ENCODE measurements at regions not wholly inside any gene's neighbourhood (a gene's known extent, or its start where the extent isn't known, plus 50 kb on each side); places are given as distances from the start of the nearest gene placed in this dataset.
"Not testable (repeated sequence)": the region's sequence is repeated elsewhere in the genome, so short reads cannot be mapped to it uniquely, and the experiment has no call there.

DNA sequence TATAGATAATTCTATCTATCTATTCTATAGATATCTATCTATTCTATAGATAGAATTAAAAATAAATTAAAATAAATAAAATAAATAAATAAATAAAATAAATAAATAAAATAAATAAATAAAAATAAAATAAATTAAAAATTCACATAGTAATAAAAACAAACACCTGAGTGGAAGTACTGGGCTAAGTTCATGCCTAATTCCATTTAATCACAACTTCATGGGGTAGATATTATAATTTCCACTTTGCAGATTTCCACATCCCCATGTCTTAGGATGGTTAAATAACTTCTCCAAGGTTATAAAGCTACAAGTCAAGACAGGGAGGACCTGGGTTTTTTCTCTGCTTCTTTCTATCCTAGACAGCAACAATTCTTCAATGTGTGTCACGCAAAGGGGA lies 261.4 kb upstream of the MEX3C start:
- DNase-seq (ENCODE audit: low spot score): no peak

DNA sequence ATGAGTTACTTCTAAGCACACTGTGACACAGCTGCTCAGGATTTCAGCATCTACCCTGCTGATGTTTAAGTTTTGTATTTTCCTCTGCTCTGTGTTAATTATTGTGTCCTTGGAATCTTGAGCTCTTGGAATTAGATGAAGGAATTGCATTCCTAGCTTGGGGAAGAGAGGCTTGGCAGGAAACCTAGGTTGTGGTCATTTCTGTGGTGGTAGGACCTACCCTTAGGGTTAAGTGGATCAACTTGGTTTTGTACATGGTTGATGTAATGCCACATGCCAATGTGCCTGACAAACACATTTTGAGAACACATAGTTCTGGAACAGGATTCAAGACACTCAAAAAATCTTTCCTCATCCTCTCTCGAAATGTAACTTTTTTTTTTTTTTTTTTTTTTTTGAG lies 264.5 kb upstream of the MEX3C start:
- no peak for DNase-seq (ENCODE audit: low spot score)

DNA sequence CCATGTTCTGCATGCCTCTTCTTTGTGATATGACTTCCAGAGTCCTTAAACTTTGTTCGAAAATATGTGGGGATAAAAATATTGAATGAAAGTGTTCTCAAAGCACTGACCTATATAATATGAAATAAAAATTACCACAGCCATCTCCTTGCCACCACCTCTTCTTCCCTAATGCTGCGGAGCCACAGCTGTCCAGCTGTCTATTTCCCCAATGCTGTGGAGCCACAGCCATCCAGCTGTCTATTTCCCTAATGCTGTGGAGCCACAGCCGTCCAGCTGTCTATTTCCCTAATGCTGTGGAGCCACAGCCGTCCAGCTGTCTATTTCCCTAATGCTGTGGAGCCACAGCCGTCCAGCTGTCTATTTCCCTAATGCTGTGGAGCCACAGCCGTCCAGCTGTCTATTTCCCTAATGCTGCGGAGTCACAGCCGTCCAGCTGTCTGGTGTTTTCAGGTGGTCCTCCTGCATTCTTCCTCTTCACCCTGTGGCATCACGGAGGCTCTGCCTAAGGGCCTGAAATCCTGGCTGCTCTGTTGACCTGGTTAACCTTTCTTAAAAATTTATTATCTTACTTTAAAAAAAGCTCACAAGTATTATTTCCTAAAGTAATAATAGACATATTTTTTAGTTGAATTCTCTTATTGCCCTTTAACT lies 266.1 kb upstream of the MEX3C start:
- no peak for DNase-seq (ENCODE audit: low spot score)

DNA sequence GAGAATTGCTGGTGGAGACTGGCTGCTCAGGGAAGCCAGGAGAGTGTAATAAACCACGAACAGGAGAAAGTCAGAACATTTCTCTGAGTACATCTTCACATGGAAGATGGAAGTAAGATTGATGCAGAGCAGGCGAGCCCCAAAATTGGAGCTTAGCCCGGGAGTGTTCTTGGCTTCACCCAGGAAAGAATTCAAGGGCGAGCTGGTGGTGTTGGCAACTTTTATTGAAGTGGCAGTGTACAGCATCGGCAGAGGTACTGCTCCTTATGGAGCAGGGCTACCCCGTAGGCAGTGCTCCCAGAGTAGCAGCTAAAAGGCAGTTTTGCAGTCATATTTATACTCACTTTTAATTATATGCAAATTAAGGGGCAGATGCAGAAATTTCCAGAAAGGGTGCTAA lies 281.4 kb upstream of the MEX3C start:
- DNase-seq (ENCODE audit: low spot score): no peak

DNA sequence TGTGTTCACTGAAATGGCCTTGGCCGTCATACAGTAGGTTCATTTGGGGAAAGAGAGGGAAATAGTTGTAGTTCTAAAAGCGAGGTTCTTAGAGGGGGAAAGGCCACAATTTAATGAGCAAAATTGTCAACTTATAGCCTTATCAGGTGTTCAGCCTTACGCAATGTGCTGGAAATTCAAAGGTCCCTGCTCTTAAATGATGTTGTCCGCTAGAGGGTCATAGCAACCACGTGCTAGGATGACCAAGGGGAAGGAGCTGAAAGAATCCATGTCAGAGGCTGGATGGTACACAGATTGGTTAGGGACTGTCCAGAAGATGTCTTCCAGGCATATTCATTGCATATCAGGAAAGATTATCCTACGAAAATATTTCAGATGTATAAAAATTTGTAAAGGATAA lies 282.3 kb upstream of the MEX3C start:
- no peak for DNase-seq (ENCODE audit: low spot score)

DNA sequence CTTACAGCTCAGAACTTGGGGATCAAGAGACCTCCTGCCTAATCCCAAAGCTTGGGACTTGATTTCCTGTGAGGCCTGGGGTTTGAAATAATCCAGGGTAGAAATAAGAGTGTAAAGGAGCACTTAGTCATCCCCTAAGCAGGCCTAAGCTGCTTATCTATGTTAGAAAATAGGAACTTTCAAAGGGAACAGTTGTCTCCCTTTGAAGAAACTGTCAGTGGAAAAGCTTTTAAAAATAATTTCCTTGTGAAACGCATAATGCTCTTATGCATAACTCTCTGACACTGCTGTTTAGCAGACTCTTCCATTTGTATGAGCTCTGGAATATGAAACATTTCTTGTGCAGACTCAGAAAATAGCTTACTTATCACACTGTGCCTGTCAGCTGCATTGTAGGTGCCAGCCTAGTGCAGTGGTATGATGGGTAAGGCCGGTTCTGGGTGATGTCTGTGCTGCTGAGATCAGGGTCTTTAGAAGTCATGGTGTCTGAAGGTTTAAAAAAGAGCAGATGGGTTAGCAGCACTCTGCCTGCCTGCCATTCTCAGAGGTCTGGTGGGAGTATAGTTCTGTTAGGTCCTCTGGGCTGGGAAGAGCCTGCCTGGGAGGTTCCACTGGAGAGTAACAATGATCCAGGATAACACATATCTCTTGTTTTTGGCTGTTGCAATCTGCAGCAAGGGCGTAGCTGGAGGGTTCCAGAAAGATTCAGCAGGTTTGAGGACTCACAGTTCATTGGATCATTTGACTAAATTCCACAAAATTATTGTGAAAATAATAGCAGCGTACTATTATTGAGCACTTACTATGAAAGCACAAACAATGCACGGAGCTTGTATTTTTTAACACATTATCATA lies 283.2 kb upstream of the MEX3C start:
- no peak for DNase-seq (ENCODE audit: low spot score)

DNA sequence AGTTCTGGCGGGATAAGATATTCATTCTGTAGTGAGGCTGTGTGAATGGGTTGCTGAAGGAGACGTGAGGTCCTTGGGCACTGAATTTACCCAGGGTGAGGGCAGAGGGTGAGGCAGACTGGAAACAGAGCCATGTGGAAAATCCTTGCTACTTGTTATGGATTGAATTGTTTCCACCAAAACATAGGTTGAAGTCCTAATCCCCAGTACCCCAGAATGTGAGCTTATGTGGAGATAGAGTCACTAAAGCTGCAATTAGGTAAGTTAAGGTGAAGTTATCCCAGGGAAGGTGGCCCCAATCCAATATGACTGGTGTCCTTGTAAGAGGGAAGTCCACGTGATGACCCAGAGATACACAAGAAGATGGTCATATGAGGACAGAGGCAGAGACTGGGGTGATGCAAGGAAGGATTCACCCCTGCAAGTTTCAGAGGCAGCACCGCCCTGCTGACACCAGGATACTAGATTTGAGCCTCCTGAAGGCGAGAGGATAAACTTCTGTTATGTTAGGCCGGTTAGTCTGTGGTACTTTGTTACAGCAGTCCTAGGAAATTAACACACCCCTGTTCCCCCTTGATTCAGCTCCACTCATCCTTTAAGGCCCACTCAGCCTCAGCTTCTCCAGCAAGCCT lies 289.4 kb upstream of the MEX3C start:
- no peak for DNase-seq (ENCODE audit: low spot score)

DNA sequence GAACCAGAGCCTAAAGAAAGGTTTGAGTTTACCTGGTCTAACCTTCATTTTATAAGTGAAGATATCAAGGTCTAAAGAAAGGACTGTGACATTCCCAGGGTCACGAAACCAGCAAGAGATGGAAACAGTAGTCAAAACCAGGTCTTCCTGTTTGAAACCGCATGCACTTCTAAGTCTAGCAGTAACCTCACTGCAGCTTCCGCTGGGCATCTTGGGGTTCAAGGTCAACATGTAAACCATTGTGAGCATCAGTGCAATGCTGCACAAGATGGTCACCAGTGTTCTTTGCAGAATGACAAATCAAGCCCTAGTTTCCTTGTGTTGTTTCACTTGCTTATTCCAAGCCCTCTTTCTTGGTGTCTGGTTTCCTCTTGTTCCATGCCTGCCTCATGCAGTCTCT lies 292.9 kb upstream of the MEX3C start:
- DNase-seq (ENCODE audit: low spot score): no peak

DNA sequence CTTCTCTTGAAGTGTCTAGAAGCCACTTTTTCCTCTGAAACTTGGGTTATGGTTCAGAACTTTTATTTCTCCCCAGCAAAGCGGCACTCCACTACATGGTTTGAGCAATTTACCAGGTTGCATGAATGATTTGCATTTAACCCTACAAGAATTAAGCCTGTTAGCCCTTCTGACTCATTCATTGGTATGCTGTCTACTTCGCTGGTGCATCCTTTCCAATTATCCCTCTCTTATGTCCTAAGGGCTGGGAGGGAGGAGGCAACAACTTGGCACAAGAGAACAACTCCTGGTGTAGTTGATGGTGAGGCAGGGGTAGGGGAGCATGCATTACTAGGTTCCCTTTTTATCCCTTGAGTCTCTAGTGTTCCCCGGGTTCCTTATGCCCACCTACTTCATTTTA lies 293.4 kb upstream of the MEX3C start:
- DNase-seq (ENCODE audit: low spot score): no peak

DNA sequence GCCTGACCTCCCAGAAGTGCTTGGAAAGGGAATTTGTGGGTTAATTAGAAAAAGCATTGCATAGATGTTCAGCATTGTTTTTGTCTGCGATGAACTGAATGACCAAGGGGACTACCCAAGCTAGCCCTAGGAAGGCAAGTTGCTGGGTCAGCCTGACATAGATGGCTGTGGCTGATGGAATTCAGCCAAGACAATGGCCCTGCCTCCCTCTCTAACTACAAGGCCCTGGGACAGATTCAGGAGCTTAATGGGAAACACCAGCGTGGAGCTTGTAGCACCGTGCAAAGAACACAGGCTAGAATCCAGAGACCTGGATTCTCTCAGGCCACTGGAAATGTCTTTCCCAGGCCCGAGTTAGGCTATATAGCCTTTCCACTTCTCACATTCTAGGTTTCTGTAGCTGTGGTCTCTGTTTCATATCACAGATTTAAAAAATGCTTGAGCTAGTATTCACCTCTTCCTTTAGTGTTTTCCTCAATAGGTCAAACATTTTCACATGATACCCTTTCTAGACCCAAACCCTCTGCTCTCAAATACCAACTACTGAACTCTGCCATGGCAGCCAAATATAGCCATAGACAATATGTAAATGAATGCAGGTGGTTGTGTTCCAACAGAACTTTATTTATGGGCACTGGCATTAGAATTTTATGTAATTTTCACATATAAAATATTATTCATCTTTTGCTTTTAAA lies 294.3 kb upstream of the MEX3C start:
- DNase-seq (ENCODE audit: low spot score): no peak

DNA sequence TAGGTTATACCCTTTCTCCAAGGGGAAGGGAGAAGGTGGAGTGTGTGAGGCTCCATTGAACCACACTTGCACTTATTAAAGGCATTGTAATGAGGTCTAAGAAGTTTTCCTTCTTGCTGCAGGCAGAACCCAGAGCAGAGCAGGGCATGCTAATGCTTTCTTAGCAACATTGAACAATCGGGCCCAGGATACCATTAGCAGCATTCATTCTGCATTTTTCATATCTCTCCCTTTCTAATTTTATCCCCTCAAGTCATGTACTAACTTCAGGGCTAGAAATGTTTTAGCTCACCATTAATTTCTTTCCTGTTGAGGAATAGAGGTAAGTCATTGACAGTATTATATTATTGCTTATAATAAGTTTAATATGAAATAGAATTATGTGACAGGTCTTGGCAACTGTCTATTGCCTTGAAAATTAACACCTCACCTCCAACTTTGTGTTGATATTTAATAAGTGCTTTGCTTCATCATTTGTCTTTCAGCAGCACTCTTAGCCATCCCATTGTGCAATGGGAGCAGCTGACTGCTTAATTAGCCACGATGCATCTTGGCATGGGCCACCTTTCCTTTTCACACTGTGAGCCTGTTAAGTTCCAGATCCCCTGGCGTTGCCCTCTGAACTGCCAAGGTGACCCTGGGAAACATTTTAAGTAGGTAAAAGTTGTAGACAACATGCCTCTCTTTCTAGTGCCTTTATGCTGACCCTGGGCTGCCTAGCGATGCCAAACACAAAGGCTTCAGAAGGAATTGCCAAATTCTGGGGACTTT lies 300.8 kb upstream of the MEX3C start:
- DNase-seq (ENCODE audit: low spot score): no peak

DNA sequence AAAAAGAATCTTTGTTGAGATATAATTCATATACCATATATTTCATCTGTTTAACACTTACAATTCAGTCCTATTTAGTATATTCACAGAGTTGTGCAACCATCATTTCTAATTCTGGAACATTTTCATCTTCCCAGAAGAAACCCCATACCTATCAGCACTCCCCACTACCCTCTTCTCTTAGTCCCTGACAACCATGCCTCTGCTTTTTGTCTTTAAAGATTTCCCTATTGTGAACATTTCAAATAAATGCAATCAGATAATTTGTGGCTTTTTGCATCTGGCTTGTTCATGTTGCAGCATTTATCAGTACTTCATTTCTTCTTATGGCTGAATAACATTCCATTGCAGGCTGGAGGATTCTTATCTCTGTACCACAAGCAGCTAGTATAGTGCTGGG lies 305.9 kb upstream of the MEX3C start:
- no peak for DNase-seq (ENCODE audit: low spot score)

DNA sequence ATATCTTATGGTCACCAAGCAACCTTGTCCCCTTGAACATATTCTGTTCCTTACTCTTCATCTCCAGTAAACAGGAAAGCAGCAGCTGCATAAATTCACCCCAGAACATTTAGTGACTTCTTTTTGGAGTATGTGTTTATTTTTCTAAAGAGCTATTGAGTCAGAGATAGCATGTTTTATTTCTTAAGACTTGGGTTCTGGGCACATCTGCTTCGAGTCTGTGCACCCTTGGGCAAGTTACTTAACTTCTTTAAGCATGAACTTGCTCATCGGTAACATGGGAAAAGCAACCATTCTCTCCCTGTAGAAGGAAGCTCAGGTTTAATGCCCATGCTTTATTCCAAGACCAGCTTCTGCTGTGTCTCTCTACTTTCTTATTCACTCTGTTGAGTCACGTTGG lies 309.3 kb upstream of the MEX3C start:
- DNase-seq (ENCODE audit: low spot score): no peak

DNA sequence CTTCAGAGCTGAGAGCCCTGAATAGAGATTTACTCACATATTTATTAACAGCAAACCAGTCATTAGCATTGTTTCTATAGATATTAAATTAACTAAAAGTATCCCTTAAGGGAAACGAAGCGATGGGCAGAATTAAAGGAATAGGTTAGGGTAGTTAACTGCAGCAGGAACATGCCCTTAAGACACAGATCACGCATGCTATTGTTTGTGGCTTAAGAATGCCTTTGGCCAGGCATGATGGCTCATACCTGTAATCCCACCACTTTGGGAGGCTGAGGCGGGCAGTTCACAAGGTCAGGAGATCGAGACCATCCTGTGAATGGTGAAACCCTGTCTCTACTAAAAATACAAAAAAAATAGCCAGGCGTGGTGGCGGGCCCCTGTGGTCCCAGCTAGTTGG lies 310.9 kb upstream of the MEX3C start:
- DNase-seq (ENCODE audit: low spot score): not testable (repeated sequence)

DNA sequence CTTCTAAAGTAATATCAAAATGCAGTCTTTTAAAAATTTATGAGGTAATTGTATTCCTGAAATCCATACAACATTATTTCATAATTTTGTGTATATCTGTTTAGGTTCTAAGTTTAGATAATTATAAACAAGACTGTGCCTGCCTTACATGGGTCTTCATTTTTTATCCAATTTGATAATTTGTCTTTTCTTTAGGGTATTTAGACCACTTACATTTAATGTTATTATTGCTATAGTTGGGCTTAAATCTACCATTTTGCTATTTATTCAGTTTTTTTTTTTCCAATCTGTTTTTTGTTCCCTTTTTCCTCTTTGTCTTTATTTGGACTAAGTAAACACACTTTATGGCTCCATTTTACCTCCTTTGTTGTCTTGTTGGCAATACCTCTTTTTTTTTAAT lies 312.5 kb upstream of the MEX3C start:
- DNase-seq (ENCODE audit: low spot score): no peak

DNA sequence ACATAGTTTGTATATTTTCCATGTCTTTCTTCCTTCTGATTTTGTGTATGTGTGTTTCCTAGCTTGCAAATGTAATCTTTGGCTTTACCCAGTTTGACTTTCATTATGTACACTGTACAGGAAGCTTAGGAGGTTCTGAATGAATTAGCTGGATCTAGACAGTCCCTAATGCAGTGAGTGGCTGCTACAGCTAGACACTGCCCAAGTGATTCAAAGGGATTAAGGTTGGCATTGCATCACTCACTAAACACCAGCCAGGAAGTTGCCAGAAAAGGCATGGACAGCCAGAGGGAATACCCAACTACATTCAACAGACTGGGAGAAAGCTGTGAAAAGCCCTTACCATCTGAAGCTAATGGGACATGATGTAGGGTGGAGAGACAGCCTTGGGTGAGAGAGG lies 316.0 kb upstream of the MEX3C start:
- no peak for DNase-seq (ENCODE audit: low spot score)

DNA sequence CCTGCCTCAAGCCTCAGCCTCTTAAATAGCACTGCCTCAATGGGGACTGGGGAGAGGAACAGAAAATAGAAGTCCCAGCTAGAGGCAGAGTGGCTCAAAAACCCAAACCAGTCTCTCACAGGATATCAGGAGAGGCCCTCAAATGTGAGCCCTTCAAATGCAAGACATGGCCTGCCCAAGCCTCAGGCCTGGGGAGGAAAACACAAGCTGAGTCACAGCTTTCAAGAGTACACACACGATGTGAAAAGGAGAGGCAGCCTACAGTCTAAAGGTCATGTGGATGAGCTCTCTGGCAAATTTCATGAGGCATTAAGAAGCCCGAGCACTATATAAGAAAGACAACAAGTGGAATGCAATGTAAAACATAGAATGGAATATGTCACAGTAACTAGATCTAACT lies 316.6 kb upstream of the MEX3C start:
- DNase-seq (ENCODE audit: low spot score): no peak

DNA sequence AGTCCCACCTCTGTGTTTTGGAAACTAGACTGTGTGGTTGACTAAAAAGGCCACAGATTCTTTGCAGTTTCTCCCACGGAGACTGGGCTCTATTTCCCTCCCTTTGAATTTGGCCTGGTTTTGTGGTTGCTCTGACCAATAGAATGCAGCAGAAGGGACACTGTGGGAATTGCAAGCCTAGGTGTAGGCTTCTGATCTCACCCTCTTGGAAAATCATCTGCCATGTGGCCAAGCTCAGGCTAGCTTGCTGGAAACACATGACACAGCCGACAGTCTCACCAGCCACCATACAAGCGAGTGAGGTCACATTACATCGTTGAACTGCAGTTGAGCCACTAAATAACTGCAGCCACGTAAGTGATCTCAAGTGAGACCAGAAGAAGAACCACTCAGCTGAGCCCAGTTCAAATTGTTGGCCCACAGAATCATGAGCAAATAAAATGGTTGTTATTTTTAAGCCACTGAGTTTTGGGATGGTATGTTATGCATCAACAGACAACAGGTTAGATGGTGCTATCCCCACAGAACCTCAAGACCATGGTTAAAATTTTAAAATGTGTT lies 319.1 kb upstream of the MEX3C start:
- no peak for DNase-seq (ENCODE audit: low spot score)

DNA sequence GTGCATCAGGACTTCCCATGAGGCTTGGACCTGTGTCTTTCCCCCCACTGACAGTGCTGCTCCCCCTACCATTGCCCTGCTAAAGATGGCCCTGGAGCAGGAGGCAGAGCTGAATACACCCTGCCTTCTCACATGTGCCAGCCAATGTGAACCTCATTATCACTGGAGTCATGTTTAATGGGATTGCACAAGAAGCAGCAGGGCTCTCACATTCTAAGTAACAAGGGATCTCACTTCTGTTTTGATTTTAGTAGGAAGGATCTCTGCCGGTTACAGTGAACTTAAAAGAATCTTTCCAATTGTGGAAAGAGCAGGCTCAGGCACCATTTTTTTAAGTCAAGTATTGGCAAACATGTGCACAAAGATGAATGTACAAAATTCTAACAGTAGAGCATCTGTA lies 322.1 kb upstream of the MEX3C start:
- DNase-seq (ENCODE audit: low spot score): no peak

DNA sequence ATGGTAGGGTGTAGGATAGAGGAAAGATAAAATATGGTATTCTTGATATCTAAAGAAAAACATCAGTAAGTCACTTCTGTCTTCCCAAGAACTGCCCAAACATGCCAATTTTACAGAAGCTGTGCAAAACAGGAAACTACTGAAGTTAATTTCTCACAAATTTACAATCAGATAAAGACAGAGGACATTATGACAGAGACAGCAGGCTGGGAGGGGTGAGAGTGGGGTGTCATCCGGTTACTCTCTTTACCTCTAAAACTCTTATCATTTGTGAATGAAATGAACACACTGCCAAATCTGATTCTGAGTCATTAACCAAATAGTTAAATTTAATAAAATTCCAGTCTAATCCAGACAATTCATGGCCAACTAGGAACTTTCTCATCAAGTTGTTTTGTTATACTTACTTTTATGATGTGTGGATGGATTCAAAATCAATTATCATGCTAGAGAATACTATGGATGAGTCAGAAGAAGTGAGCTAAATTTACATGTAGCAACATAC lies 323.2 kb upstream of the MEX3C start:
- no peak for DNase-seq (ENCODE audit: low spot score)

DNA sequence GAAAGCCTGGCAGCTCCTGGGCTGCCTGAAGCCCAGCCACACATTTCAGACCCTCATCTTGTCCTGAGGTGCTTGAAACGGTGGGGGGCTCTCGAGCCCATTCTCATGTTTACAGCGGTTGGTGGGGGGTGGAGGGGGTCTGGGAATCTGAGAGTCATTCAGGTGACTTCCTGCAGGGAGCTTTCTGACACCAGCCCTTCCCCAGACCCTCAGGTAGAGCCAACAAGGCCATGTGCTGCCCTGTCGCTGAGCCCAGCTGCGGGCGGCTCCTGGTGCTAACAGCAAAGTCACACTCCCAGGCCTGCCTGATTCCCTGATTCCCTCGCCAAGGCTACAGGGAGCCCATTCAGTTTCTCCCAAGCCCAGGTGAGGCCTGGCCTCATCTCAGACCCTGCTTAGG lies 324.9 kb upstream of the MEX3C start:
- DNase-seq (ENCODE audit: low spot score): no peak

DNA sequence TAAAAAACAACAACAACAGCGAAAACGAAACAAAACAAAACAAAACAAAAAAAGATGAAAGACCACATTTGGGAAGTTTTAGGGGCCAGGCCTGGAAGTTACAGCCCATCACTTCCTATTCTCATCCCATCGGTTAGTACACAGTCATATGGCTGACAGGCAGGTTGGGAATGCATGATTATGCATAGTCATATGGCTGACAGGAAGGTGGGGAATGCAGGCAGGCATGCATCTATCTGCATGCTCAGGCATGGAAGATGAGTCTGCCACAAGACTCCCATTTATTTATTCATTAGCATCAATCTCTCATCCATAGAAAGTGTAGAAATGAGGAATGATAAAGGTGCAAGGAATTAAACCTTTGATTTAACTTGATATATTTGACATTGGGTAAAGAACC lies 325.3 kb upstream of the MEX3C start:
- DNase-seq (ENCODE audit: low spot score): no peak

Measured in HuH-7.5 (cell line).